Kidney (tissue), 13 donors: ENCODE measurements at regions not wholly inside any gene's neighbourhood (a gene's known extent, or its start where the extent isn't known, plus 50 kb on each side); places are given as distances from the start of the nearest gene placed in this dataset.

ENCODE experiments used
- DNase-seq, 5 donors: peaks; one replicate each; pipeline ENCODE4 v3.0.0-alpha.2; 2013 to 2020
- FAIRE-seq: peaks from 2 replicates; lab custom pipeline; 2012; peaks lifted over from hg19 to GRCh38; lab: Jason Lieb, UNC
- H3K27ac ChIP-seq, 2 donors: one replicate each; pipeline ENCODE4 v1.7.0; 2013; ENCODE audit warnings: low read depth in 2 of 2, low read length in 2 of 2, inconsistent platforms in 1 of 2
- H3K27me3 ChIP-seq: one replicate; pipeline ENCODE4 v1.7.1; 2013; ENCODE audit warnings: low read length, inconsistent platforms; ENCODE audit not compliant: control insufficient read depth, insufficient read depth
- H3K36me3 ChIP-seq, 3 donors: one replicate each; pipeline versions ENCODE4 v1.7.0 to v1.7.1; 2013; ENCODE audit warnings: low read length in 3 of 3, control low read depth in 1 of 3, inconsistent platforms in 1 of 3; ENCODE audit not compliant: insufficient read depth in 3 of 3, control insufficient read depth in 2 of 3
- H3K4me1 ChIP-seq, 3 donors: one replicate each; pipeline versions ENCODE4 v1.7.0 to v1.7.1; 2013; ENCODE audit warnings: low read length in 3 of 3, inconsistent platforms in 1 of 3, low read depth in 1 of 3; ENCODE audit not compliant: control insufficient read depth in 2 of 3, insufficient read depth in 2 of 3
- H3K4me3 ChIP-seq, 3 donors: one replicate each; pipeline versions ENCODE4 v1.7.0 to v1.8.1; 2013; ENCODE audit warnings: low read length in 3 of 3, control low read depth in 1 of 3, inconsistent platforms in 1 of 3
- H3K9ac ChIP-seq, 3 donors: one replicate each; pipeline versions ENCODE4 v1.7.0 to v1.7.1; 2013; ENCODE audit warnings: low read length in 3 of 3, control low read depth in 1 of 3, inconsistent platforms in 1 of 3
- H3K9me3 ChIP-seq, 3 donors: one replicate each; pipeline versions ENCODE4 v1.7.0 to v1.7.1; 2013; ENCODE audit warnings: low read length in 3 of 3, control low read depth in 1 of 3, inconsistent platforms in 1 of 3; ENCODE audit not compliant: control insufficient read depth in 2 of 3, insufficient read depth in 1 of 3
- intact Hi-C: fragments of 100-400 bp; cut with DNase I; formaldehyde crosslinking; loops from one replicate; pipeline ENCODE4 v1.11.1; 2022
- TF ChIP-seq, protein P1 (sequence below): IDR thresholded peaks from 3 replicates; pipeline ENCODE4 v1.5.1; 2012; ENCODE audit warnings: mild to moderate bottlenecking, moderate library complexity, borderline replicate concordance; ENCODE audit not compliant: insufficient read depth; ENCODE audit errors: extremely low read depth
- donor health status: control.
- donor health status: control.
- donor health status: control.
- donor health status: control.
- donor health status: control.
- donor health status: DM: yes; HTN: yes; CAD: no.
- donor health status: Normal renal cell carcinoma (clear cell type).

DNA sequence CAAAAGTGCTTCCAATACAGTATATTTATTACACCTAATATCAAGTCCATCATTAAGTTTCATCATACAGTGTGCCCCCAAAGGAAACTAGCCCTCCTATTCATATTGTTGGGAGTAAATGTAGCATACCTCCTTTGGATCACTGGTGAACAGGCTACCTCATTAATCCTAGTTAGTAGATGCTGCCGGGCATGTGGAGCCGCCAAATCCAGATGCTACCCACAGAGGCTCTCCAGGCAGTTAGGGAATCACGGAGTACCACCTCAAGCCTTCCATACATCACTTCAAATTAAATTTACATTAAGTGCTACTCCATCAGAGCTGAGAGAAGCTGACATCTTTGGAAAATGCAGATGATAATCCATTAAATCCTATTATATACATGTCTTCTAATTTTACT, 121.7 kb upstream of the FOXD3 start:
- Histone ChIP-seq H3K27me3 (no peaks in the 10 kb centered on the region), H3K4me3 (no peak overlapping the region), H3K4me1 (no peaks in the 10 kb centered on the region), H3K9me3 (no peaks in the 10 kb centered on the region), H3K27ac (no peak overlapping the region), H3K9ac (no peak overlapping the region), H3K36me3 (no peaks in the 10 kb centered on the region)
- FAIRE-seq (no peak), DNase-seq (no peak)
- TF ChIP-seq, protein P1, sequence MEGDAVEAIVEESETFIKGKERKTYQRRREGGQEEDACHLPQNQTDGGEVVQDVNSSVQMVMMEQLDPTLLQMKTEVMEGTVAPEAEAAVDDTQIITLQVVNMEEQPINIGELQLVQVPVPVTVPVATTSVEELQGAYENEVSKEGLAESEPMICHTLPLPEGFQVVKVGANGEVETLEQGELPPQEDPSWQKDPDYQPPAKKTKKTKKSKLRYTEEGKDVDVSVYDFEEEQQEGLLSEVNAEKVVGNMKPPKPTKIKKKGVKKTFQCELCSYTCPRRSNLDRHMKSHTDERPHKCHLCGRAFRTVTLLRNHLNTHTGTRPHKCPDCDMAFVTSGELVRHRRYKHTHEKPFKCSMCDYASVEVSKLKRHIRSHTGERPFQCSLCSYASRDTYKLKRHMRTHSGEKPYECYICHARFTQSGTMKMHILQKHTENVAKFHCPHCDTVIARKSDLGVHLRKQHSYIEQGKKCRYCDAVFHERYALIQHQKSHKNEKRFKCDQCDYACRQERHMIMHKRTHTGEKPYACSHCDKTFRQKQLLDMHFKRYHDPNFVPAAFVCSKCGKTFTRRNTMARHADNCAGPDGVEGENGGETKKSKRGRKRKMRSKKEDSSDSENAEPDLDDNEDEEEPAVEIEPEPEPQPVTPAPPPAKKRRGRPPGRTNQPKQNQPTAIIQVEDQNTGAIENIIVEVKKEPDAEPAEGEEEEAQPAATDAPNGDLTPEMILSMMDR = no peak
- intact Hi-C loops = no loop called here

DNA sequence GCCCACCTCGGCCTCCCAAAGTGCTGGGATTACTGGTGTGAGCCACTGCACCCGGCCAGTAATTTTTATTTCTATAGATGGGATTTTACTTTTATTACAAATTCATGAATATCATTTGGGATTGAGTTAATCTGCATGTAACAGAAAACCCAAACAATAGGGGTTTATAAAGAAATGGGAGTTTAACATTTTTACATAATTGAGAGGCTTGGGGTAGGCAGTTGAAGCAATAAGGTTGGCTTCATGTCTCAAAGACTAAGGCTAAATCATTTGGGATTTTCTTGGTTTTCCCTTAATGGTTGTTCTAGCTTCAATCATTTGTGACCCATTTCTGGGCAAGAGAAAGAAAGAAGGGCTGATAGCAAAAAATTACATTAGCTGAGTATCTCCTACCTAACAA, 118.7 kb upstream of the FOXD3 start:
- no peak overlapping the region for H3K4me3 ChIP-seq
- H3K9me3 ChIP-seq = no peaks in the 10 kb centered on the region
- no peaks in the 10 kb centered on the region for H3K4me1 ChIP-seq
- DNase-seq (no peak), FAIRE-seq (no peak)
- no peak overlapping the region for H3K9ac ChIP-seq
- no peaks in the 10 kb centered on the region for H3K36me3 ChIP-seq
- TF ChIP-seq, protein P1 = no peak
- no peaks in the 10 kb centered on the region for H3K27me3 ChIP-seq
- intact Hi-C loops = no loop called here
- no peak overlapping the region for H3K27ac ChIP-seq

DNA sequence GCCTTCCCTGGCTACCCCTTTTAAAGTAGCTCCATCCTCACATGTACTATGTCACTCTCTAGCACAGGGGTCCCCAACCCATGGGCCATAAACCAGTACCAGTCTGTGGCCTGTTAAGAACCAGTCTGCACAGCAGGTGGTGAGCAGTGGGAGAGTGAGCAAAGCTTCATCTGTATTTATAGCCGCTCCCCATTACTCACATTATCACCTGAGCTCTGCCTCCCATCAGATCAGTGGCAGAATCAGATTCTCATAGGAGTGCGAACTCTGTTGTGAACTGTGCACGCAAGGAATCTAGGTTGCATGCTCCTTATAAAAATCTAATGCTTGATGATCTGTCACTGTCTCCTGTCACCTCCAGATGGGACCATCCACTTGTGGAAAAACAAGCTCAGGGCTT, 116.6 kb upstream of the FOXD3 start:
- Histone ChIP-seq H3K9ac (no peak overlapping the region), H3K4me3 (no peak overlapping the region), H3K4me1 (no peaks in the 10 kb centered on the region), H3K36me3 (no peaks in the 10 kb centered on the region), H3K27me3 (no peaks in the 10 kb centered on the region), H3K9me3 (no peaks in the 10 kb centered on the region), H3K27ac (no peak overlapping the region)
- FAIRE-seq (no peak), DNase-seq (no peak)
- TF ChIP-seq, protein P1 = no peak
- intact Hi-C loops = no loop called here

DNA sequence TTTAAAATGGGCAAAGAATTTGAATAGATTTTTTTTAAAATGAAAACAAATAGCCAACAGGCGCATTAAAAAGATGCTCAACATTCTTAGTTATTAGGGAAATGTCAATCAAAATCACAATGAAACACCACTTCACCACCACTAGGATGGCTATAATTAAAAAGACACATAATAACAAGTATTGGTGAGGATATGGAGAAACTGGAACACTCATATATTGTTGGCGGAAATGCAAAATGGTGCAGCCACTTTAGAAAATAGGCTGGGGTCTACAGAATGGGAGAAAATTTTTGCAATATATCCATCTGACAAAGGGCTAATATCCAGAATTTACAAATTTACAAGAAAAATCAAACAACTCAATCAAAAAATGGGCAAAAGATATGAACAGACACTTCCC, 107.8 kb upstream of the FOXD3 start:
- no peaks in the 10 kb centered on the region for H3K36me3 ChIP-seq
- no peak overlapping the region for H3K27ac ChIP-seq
- no peak for FAIRE-seq
- no peak for DNase-seq
- H3K4me1 ChIP-seq = no peaks in the 10 kb centered on the region
- no peak overlapping the region for H3K4me3 ChIP-seq
- intact Hi-C loops = no loop called here
- no peak overlapping the region for H3K9ac ChIP-seq
- TF ChIP-seq, protein P1 = no peak
- peaks cover 0 to 4% (median 0%) of the 10 kb centered on the region in 3 donors for H3K9me3 ChIP-seq
- H3K27me3 ChIP-seq = no peaks in the 10 kb centered on the region
